Fibroblast of mammary gland (primary cell): ENCODE measurements at regions not wholly inside any gene's neighbourhood (a gene's known extent, or its start where the extent isn't known, plus 50 kb on each side); places are given as distances from the start of the nearest gene placed in this dataset.

ENCODE experiments used
- DNase-seq: peaks from one replicate; pipeline ENCODE4 v3.0.0-alpha.2; 2010; ENCODE audit warnings: low read depth
- H3K4me3 ChIP-seq: 2 replicates; pipeline ENCODE4 v1.5.1; 2011; ENCODE audit warnings: low read depth, mild to moderate bottlenecking, low read length, moderate library complexity; ENCODE audit not compliant: control insufficient read depth
- TF ChIP-seq, protein P1 (sequence below): conservative IDR thresholded peaks from 2 replicates; pipeline ENCODE4 v1.5.1; 2011; ENCODE audit warnings: low read depth, low read length, inconsistent platforms; ENCODE audit not compliant: control insufficient read depth, insufficient read depth

DNA sequence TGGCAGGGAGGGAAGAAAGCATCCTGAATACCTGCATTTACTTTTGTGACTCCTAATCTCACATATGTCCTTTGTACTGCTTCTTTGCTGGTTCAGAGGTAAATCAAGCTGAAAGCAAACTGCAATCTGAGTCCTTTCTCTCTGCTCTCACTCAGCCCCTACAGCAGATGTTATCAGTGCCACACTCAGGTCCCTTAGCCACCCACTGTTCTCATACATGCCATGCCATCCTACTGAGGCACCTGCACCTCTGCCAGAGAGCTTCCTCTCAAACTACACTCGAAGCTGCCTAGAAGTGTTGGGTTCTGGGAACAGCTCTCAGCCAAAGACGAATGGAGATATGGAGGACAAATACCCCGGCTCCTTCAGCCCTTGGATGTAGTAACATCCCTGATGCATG lies 244.5 kb downstream of the TXNL1 start:
- TF ChIP-seq, protein P1, sequence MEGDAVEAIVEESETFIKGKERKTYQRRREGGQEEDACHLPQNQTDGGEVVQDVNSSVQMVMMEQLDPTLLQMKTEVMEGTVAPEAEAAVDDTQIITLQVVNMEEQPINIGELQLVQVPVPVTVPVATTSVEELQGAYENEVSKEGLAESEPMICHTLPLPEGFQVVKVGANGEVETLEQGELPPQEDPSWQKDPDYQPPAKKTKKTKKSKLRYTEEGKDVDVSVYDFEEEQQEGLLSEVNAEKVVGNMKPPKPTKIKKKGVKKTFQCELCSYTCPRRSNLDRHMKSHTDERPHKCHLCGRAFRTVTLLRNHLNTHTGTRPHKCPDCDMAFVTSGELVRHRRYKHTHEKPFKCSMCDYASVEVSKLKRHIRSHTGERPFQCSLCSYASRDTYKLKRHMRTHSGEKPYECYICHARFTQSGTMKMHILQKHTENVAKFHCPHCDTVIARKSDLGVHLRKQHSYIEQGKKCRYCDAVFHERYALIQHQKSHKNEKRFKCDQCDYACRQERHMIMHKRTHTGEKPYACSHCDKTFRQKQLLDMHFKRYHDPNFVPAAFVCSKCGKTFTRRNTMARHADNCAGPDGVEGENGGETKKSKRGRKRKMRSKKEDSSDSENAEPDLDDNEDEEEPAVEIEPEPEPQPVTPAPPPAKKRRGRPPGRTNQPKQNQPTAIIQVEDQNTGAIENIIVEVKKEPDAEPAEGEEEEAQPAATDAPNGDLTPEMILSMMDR, result no peak
- DNase-seq, result no peak
- H3K4me3 ChIP-seq, result no peak overlapping the region

DNA sequence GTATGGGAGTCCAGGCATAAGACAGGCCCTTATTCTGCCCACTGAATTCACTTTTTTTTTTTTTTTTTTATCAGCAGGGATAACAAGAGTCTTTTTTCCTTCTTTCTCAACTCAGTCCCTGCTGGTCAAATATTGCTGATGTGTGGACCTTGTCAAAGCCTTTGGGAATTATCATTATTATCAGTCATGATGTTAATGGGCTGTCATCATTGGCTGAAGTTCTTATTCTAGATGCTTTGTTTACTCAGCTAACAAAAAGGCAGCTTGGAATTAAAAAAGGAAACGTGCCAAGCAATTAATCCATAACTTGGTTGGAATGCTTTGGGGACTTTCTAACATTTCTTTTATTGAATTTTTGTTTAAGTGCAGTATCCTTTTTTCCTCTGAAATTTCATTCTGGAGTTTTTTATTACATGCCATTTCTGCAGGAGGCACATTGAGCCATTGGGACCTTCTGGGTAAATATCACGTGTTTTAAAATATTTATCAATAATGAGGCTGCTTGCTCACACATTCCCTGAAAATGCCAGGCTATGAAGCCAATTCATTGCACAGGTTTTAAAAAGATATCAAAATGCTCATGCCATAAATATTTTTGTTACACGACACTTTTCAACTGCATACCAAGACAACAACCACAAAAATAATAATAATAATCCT lies 246.3 kb downstream of the TXNL1 start:
- no peak overlapping the region for H3K4me3 ChIP-seq
- TF ChIP-seq, protein P1, result no peak
- DNase-seq, result peak; percentile 20

DNA sequence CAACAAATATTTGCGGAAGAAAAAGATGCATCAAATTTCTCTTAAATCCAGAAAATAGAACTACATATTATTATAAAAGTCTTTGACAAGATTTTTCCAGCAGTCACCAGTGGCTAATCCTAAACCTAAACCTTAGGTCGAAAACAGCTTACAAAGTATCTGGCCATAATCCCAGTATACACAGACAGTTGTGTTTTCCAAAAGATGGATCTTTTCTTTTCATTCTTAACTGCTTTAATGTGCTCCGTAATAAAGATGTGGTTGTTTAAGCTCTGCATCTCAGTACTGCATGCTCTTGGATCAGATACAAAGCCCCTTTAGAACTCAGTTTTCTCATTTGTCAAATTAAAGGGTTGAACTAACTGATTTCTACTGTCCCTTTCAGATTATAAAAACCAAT lies 247.8 kb downstream of the TXNL1 start:
- DNase-seq, result no peak
- TF ChIP-seq, protein P1, result no peak
- H3K4me3 ChIP-seq, result no peak overlapping the region

DNA sequence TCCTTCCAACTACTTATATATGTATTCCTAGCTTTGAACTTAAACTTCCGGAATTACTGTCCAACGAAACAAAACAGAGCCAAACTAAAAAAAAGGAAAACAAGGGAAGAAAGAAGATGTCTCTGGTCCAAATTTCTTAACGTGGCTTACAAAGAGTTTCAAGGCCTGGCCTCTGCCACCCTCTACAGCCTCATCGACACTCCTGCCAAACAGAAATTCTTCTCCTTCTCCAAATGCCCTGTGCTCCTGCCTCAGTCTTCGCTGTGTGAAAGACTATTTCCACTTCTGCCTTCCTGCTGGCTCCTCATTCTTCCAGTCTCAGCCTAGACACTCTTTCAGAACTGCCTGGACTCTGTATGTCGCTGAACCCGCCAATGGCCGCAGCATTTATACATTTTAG lies 249.2 kb downstream of the TXNL1 start:
- no peak for DNase-seq
- no peak overlapping the region for H3K4me3 ChIP-seq
- TF ChIP-seq, protein P1, result no peak

DNA sequence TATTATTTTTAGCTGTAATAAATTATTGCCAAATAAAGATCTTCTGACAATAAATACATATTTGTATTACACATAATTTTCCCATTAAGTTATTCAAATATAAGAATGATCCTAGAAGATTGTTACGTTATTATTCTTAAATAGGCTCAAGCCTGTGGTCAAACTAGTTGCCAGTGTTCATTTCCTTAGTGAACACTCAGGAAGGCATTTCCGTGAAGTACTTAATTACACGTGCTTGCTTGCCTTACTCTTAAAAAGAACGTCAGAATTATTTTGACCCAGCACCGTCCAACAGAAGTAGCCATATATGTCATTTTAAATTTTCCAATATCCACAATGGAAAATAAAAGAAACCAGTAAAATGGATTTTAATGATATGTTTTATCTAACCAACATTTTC lies 249.8 kb downstream of the TXNL1 start:
- H3K4me3 ChIP-seq, result no peak overlapping the region
- no peak for DNase-seq
- TF ChIP-seq, protein P1, result no peak

DNA sequence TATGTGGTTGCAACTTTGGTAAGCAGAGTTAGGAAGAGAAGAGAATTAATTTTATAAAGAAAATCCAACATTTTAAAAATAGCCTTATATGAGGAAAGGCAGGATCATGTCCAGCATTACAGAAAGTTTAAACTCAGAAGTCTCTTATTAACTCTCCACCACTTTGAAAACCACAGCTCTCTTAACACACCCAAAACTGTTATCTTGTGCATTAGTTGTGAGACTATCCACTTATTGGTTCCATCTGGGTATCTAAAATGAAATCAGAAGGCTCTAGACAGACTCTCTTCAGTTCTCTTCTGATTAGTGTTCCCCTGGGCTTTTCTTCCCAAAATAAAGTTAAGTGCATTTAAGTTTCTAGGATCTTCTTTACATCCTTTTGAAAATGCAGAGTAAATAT lies 251.5 kb downstream of the TXNL1 start:
- no peak for DNase-seq
- TF ChIP-seq, protein P1, result no peak
- no peak overlapping the region for H3K4me3 ChIP-seq

DNA sequence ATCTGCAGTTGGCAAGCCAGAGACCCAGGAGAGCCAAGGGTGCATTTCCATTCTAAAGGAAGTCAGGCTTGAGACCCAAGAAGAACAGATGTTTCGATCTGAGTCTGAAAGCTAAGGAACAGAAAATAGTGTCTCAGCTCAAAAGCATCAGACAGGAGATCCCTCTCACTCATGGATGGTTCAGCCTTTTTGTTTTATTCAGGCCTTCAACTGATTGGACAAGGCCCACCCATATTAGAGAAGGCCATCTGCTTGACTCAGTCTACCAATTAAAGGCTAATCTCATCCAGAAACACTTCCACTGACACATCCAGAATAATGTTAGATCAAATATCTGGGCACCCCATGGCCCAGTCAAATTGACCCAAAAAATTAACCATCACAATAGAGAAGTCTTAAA lies 255.0 kb downstream of the TXNL1 start:
- H3K4me3 ChIP-seq, result no peak overlapping the region
- TF ChIP-seq, protein P1, result no peak
- DNase-seq, result no peak
